AG04450 (cell line): ENCODE measurements at regions not wholly inside any gene's neighbourhood (a gene's known extent, or its start where the extent isn't known, plus 50 kb on each side); places are given as distances from the start of the nearest gene placed in this dataset.

Source experiments
- CTCF ChIA-PET: fragments of 300-600, 350-600 bp; formaldehyde crosslinking; extraction: SDS; loops from one replicate; lab custom pipeline; 2022; ENCODE audit warnings: antibody characterized with exemption, inconsistent platforms; lab: Charles Lee
- POLR2A ChIA-PET: fragments of 350-600 bp; formaldehyde crosslinking; extraction: SDS; loops from one replicate; lab custom pipeline; 2021; ENCODE audit warnings: antibody characterized with exemption, inconsistent platforms; lab: Yijun Ruan, JAX
- DNase-seq: peaks from one replicate; pipeline ENCODE4 v3.0.0-alpha.2; 2011; ENCODE audit warnings: low read depth, low spot score
- H3K27ac ChIP-seq: one replicate; pipeline ENCODE4 v1.5.1; 2012; ENCODE audit warnings: low read depth, low read length, control low read depth
- H3K27me3 ChIP-seq: one replicate; pipeline ENCODE4 v1.6.0; 2012; ENCODE audit warnings: low read length; ENCODE audit not compliant: control insufficient read depth, insufficient read depth
- H3K4me3 ChIP-seq: 2 replicates; pipeline ENCODE4 v1.5.1; 2011; ENCODE audit warnings: mild to moderate bottlenecking, low read depth, low read length, control low read depth
- H3K9me3 ChIP-seq: 2 replicates; pipeline ENCODE4 v1.5.1; 2012; ENCODE audit warnings: low read length; ENCODE audit not compliant: control insufficient read depth, insufficient read depth
- CTCF ChIP-seq: IDR thresholded peaks from 2 replicates; pipeline ENCODE4 v1.5.1; 2011; ENCODE audit warnings: low read depth, low read length, control low read depth, inconsistent platforms

- POLR2A ChIA-PET = no interaction called here
- Histone ChIP-seq H3K27me3 (no peaks in the 10 kb centered on the region), H3K27ac (no peak overlapping the region), H3K4me3 (no peak overlapping the region), H3K9me3 (peaks cover 17% of the 10 kb centered on the region; the same call in 1 of the 2 replicates)
- TF ChIP-seq CTCF = no peak
- CTCF ChIA-PET = no interaction called here
- DNase-seq = no peak
Observed at GRCh38 chr2:22604136-22604535, 780.8 kb upstream of the KLHL29 start.

- Histone ChIP-seq H3K9me3 (no peaks in the 10 kb centered on the region; the same call in 1 of the 2 replicates), H3K27ac (no peak overlapping the region), H3K4me3 (no peak overlapping the region), H3K27me3 (no peaks in the 10 kb centered on the region)
- DNase-seq = no peak
- TF ChIP-seq CTCF = no peak
- ChIA-PET CTCF (no interaction called here), POLR2A (no interaction called here)
Observed at GRCh38 chr2:22616031-22616430, 768.9 kb upstream of the KLHL29 start.

GRCh38 chr2:22623620-22624019 is 761.4 kb upstream of the KLHL29 start:
- CTCF ChIA-PET = no interaction called here
- no peak for TF ChIP-seq CTCF
- Histone ChIP-seq H3K9me3 (no peaks in the 10 kb centered on the region; the same call in none of the 2 replicates), H3K4me3 (no peak overlapping the region), H3K27ac (no peak overlapping the region), H3K27me3 (no peaks in the 10 kb centered on the region)
- POLR2A ChIA-PET = no interaction called here
- DNase-seq = no peak

- TF ChIP-seq CTCF = no peak
- ChIA-PET POLR2A (no interaction called here), CTCF (no interaction called here)
- Histone ChIP-seq H3K9me3 (no peaks in the 10 kb centered on the region; the same call in none of the 2 replicates), H3K4me3 (no peak overlapping the region), H3K27ac (no peak overlapping the region), H3K27me3 (no peaks in the 10 kb centered on the region)
- DNase-seq = no peak
Observed at GRCh38 chr2:22626621-22627020, 758.4 kb upstream of the KLHL29 start.

GRCh38 chr2:22628221-22628620 is 756.8 kb upstream of the KLHL29 start:
- Histone ChIP-seq H3K4me3 (no peak overlapping the region), H3K27me3 (no peaks in the 10 kb centered on the region), H3K27ac (no peak overlapping the region), H3K9me3 (peaks cover 3% of the 10 kb centered on the region; the same call in 1 of the 2 replicates)
- ChIA-PET POLR2A (no interaction called here), CTCF (no interaction called here)
- DNase-seq = no peak
- no peak for TF ChIP-seq CTCF
